ENCODE measurements at regions not wholly inside any gene's neighbourhood (a gene's known extent, or its start where the extent isn't known, plus 50 kb on each side); places are given as distances from the start of the nearest gene placed in this dataset.

DNA sequence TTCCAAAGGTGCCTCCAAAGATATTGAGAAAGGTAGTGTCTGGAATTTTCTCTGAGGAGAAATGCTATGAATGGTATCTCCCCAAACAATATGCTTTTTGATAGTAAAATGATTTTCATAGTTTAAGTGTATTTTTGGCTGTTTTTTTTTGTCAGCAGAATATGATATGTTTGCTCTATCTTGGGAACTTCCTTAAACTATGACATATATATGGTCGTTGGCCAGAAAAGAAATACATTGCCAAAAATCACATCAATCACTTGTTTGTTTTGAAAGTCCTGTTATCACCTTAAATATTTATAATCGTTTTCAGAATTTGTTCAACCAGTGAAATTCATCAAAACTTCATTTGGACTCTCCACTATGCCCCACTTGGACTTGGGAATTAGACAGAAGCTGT is 816.9 kb downstream of the CDH11 start:
- no peak for TF ChIP-seq CTCF (IDR thresholded peaks at IDR 0.05)
- ATAC-seq (ENCODE audit: low FRiP score) = no peak
- DNase-seq (ENCODE audit: low spot score) = no peak

GRCh38 chr16:64304396-64304795 is 817.5 kb downstream of the CDH11 start:
- no peak for TF ChIP-seq CTCF (IDR thresholded peaks at IDR 0.05)
- ATAC-seq (ENCODE audit: low FRiP score) = no peak
- no peak for DNase-seq (ENCODE audit: low spot score)

DNA sequence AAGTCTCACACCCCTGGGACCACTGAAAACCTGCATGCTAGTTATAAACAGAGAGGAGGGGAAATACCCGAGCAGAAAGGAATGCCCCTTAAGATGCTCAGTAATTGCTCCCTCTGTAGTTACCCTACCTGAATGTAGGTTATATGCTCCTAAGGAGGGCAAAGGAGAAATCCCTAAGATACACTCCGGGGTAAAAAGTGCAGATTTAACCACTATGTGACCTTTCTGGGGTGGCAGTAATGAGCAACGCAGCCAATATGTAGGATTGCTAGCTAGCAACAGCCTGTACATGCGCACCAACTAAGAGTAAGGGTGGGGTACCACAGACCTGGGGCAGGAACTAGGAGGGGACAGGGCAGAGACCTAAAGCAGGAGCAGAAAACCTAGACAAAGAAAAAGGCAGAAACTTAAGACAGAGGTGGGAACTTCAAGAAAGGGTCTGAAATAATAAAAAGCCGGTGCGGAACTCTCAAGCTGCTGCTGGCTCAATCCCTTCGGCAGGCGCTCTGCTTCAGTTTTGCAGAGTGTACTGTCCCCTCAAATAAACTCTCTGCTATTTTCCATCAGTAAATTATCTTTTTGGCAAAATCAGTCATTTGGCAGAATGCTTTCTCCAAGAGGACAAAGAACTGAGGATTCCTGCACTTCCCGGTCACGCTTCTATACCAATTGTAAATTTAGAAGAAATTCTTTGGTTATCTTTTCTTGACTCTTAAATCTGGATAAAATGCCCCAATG is 823.8 kb downstream of the CDH11 start:
- ATAC-seq (ENCODE audit: low FRiP score) (no peak), DNase-seq (ENCODE audit: low spot score) (no peak)
- no peak for TF ChIP-seq CTCF (IDR thresholded peaks at IDR 0.05)

DNA sequence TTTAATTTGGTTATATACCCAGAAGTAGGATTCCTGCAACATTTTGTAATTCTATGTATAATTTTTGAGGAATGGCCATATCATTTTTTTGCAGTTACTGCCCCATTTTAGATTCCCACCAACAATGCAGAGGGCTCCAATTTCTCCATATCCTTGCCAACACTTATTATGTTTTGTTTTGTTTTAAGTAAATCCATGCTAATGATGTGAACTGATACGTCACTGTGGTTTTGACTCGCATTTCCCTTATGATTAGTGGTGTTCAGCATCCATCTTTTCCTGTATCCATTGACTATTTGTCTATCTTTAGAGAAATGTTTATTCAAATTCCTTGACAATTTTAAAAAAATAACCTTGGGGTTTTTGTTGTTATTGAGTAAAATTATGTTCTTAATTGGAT is 826.4 kb downstream of the CDH11 start:
- DNase-seq (ENCODE audit: low spot score) (no peak), ATAC-seq (ENCODE audit: low FRiP score) (no peak)
- no peak for TF ChIP-seq CTCF (IDR thresholded peaks at IDR 0.05)

DNA sequence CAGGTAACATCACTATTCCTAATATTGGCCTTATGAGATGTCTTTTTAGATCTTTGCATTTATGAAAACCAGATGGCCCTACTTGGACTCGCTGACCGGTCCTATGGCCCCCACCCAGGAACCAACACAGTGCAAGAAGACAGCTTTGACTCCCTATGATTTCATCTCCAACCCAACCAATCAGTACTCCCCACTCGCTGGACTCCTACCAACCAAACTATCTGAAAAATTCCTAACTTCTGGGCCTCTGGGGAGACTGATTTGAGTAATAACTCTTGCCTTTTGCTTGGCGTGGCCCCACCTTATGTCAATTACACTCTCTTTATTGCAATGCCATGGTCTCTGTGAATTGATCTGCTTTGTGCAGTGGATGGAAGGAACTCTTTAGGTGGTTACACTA is 828.9 kb downstream of the CDH11 start:
- TF ChIP-seq CTCF (IDR thresholded peaks at IDR 0.05) = no peak
- DNase-seq (ENCODE audit: low spot score) = no peak
- ATAC-seq (ENCODE audit: low FRiP score) = no peak

DNA sequence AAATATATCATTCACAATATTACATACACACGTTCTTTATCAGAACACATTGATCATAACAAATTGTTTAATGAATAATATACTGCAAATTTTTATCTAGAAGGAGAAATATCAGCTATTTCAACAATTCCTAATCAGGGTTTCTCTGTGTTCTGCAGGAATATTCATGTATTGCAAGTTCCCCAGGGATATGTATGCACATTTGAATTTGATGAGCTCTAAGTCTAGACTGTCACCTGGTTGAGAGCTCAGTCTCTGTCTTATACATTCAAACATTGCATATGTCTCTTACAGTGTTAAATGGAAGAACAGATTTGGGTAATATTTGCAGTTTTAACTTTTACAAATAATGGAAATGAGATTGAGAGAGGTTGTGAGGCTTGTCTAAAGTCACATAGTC is 829.7 kb downstream of the CDH11 start:
- TF ChIP-seq CTCF (IDR thresholded peaks at IDR 0.05) = no peak
- no peak for DNase-seq (ENCODE audit: low spot score)
- no peak for ATAC-seq (ENCODE audit: low FRiP score)

GRCh38 chr16:64290461-64290860 is 831.4 kb downstream of the CDH11 start:
- TF ChIP-seq CTCF (IDR thresholded peaks at IDR 0.05) = no peak
- DNase-seq (ENCODE audit: low spot score) = no peak
- ATAC-seq (ENCODE audit: low FRiP score) = no peak

All from omental fat pad (tissue), 3 donors.